ENCODE measurements at regions not wholly inside any gene's neighbourhood (a gene's known extent, or its start where the extent isn't known, plus 50 kb on each side); places are given as distances from the start of the nearest gene placed in this dataset.
A peak's percentile ranks its signal among the peaks of the same experiment; 100 is the strongest.
"Not testable (repeated sequence)": the region's sequence is repeated elsewhere in the genome, so short reads cannot be mapped to it uniquely, and the experiment has no call there.

- Histone ChIP-seq H3K9me3 (peaks cover 13% of the 10 kb centered on the region), H3K4me3 (no peak overlapping the region), H3K36me3 (ENCODE audit: low read depth) (no peaks in the 10 kb centered on the region), H3K4me1 (ENCODE audit: low read depth) (no peaks in the 10 kb centered on the region)
- no peak for TF ChIP-seq CTCF (IDR thresholded peaks at IDR 0.05)
- intact Hi-C loops (cut with DNase I, micrococcal nuclease), result no loop called here
- DNase-seq (no peak), ATAC-seq (no peak)
These were observed 1890.9 kb downstream of the PCDH9 start for GRCh38 chr13:65339241-65339640.

DNA sequence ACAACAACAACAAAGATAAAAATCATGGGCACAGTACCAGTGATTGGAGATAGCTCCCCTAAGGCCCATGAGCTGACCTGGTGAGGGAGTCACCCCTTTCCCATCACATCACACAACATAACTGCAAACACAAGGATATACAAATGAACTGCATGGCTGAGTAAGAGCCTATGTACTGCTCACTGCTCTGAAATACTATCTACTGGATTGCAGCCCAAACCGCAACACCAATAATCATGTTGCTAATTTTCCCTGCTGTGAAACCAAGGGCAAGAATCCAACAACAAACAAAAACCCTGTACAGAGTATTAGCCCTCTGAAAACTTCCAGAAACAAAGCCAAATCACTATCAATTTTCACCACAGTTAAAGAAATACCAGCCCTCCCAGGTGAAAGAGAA is 1893.2 kb downstream of the PCDH9 start:
- no peaks in the 10 kb centered on the region for H3K4me1 ChIP-seq (ENCODE audit: low read depth)
- ATAC-seq (no peak), DNase-seq (no peak)
- intact Hi-C loops (cut with DNase I, micrococcal nuclease), result no loop called here
- H3K4me3 ChIP-seq, result no peak overlapping the region
- H3K9me3 ChIP-seq, result peaks cover 19% of the 10 kb centered on the region
- no peaks in the 10 kb centered on the region for H3K36me3 ChIP-seq (ENCODE audit: low read depth)
- no peak for TF ChIP-seq CTCF (IDR thresholded peaks at IDR 0.05)

DNA sequence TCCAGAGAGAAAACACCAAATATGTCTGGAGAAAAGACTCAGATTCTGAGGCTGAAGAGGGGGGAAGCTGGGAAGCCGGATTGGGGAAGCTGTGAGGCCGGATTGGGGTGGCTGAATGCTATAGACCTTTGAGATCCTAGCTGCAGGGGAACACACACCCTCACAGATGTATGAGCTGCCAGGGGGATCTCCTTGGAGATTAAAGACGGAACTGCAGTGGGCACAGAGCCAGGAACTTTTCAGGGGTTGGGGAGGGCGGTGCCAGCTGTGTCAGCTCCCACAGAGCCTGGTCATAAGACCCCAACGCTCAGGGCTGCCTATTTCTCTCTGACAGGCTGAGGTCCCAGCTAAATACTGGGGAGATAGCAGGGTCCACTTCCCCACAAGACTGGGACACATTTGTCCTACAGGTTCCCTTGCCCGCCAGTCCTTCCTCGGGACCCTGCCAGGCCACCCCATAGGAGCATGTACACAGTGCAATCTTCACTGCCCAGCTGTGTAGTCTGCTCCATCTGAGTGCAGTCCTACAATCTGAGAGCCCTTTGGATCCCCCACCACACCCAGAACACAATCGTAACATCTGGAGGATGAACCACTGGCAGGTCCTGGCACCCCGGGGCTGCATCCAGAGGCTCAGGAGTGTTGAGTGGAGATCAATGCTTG is 1893.9 kb downstream of the PCDH9 start:
- Histone ChIP-seq H3K4me1 (ENCODE audit: low read depth) (no peaks in the 10 kb centered on the region), H3K9me3 (peaks cover 24% of the 10 kb centered on the region), H3K4me3 (no peak overlapping the region), H3K36me3 (ENCODE audit: low read depth) (no peaks in the 10 kb centered on the region)
- ATAC-seq, result no peak
- no peak for DNase-seq
- no peak for TF ChIP-seq CTCF (IDR thresholded peaks at IDR 0.05)
- intact Hi-C loops (cut with DNase I, micrococcal nuclease), result no loop called here

DNA sequence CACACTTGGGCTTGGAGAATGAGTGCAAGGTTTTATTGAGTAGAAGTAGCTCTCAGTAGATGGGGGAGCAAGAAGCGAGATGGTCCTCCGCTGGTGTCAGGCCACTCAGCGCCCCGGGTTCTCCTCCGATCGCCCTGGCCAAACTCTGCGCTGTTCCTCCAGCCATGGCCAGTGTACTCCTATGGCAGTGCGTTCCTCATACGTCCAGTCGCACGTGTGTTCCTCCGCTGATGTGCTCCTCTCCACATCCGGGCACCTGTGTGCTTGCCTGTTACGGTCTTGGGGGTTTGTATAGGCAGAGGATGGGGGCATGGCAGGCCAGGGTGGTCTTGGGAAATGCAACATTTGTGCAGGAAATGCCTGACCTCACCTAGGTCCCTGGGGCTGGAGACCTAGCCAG is 1899.4 kb downstream of the PCDH9 start:
- Histone ChIP-seq H3K36me3 (ENCODE audit: low read depth) (no peaks in the 10 kb centered on the region), H3K4me1 (ENCODE audit: low read depth) (no peaks in the 10 kb centered on the region), H3K9me3 (peaks cover 30% of the 10 kb centered on the region), H3K4me3 (no peak overlapping the region)
- intact Hi-C loops (cut with DNase I, micrococcal nuclease), result no loop called here
- TF ChIP-seq CTCF (IDR thresholded peaks at IDR 0.05), result no peak
- DNase-seq, result no peak
- no peak for ATAC-seq

GRCh38 chr13:65330287-65330686 is 1899.8 kb downstream of the PCDH9 start:
- TF ChIP-seq CTCF (IDR thresholded peaks at IDR 0.05), result no peak
- ATAC-seq, result no peak
- peaks cover 34% of the 10 kb centered on the region for H3K9me3 ChIP-seq
- no peak overlapping the region for H3K4me3 ChIP-seq
- DNase-seq, result no peak
- intact Hi-C loops (cut with DNase I, micrococcal nuclease), result no loop called here
- no peaks in the 10 kb centered on the region for H3K36me3 ChIP-seq (ENCODE audit: low read depth)
- H3K4me1 ChIP-seq (ENCODE audit: low read depth), result no peaks in the 10 kb centered on the region

GRCh38 chr13:65323192-65323591 is 1906.9 kb downstream of the PCDH9 start:
- intact Hi-C loops (cut with DNase I, micrococcal nuclease); ATAC-seq; H3K36me3 ChIP-seq (ENCODE audit: low read depth); H3K4me3 ChIP-seq; H3K4me1 ChIP-seq (ENCODE audit: low read depth): not testable (repeated sequence)
- DNase-seq, result peak in 1 of 3 donors; percentile 28
- H3K9me3 ChIP-seq, result peaks cover 20% of the 10 kb centered on the region

DNA sequence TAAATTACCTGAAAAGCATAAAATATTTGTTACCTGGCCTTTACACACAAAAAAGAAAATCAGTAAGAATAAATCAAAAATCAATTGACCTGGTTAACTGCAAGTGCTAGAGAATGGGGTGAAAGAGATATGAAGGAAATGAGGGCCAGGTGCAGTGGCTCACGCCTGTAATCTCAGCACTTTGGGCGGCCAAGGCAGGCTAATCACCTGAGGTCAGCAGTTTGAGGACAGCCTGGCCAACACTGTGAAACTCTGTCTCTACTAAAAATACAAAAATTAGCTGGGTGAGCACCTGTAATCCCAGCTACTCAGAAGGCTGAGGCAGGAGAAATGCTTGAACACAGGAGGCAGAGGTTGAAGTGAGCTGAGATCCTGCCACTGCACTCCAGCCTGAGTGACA is 1908.7 kb downstream of the PCDH9 start:
- H3K4me3 ChIP-seq; intact Hi-C loops (cut with DNase I, micrococcal nuclease); DNase-seq; ATAC-seq; H3K36me3 ChIP-seq (ENCODE audit: low read depth); H3K4me1 ChIP-seq (ENCODE audit: low read depth): not testable (repeated sequence)
- H3K9me3 ChIP-seq, result peaks cover 21% of the 10 kb centered on the region

Measured in mucosa of descending colon (tissue), 3 donors.